ENCODE measurements at regions not wholly inside any gene's neighbourhood (a gene's known extent, or its start where the extent isn't known, plus 50 kb on each side); places are given as distances from the start of the nearest gene placed in this dataset.

GRCh38 chr3:27661797-27662196, 60.3 kb downstream of the EOMES start:
- FAIRE-seq (no peak), DNase-seq (ENCODE audit: low read depth in 1 of 2, low spot score in 2 of 2) (peak in 1 of 2 experiments; percentile 30)
- no peak overlapping the region for H3K9ac ChIP-seq (replicated peaks in 1 of 4; ENCODE audit: extremely low read depth in 1 of 4, low read depth in 3 of 4, low read length in 3 of 4)
- H3K79me2 ChIP-seq (ENCODE audit: control insufficient read depth in 1 of 2, insufficient read depth in 2 of 2, low read length in 2 of 2): no peaks in the 10 kb centered on the region
- H2BK120ac ChIP-seq (replicated peaks; ENCODE audit: low read depth, low read length): no peak overlapping the region
- no peak overlapping the region for H3K4ac ChIP-seq (replicated peaks; ENCODE audit: insufficient read length, low read depth, low read length)
- H2BK20ac ChIP-seq (ENCODE audit: low read length): no peak overlapping the region
- H3K27ac ChIP-seq (ENCODE audit: low read depth, low read length): no peak overlapping the region
- H4K8ac ChIP-seq (ENCODE audit: extremely low read depth, insufficient read depth, low read length): no peak overlapping the region
- no peak overlapping the region for H2BK15ac ChIP-seq (ENCODE audit: low read length)
- no peak overlapping the region for H3K23ac ChIP-seq (ENCODE audit: insufficient read length)
- no peak overlapping the region for H3K4me2 ChIP-seq (ENCODE audit: insufficient read depth in 1 of 2, low read depth in 2 of 2, low read length in 2 of 2)
- H3K18ac ChIP-seq (ENCODE audit: extremely low read depth, low read length): no peak overlapping the region
- H3K14ac ChIP-seq (ENCODE audit: insufficient read length): no peak overlapping the region
- H4K91ac ChIP-seq (replicated peaks; ENCODE audit: insufficient read length, low read length): no peak overlapping the region
- H4K20me1 ChIP-seq (replicated peaks in 1 of 2; ENCODE audit: control insufficient read depth in 1 of 2, insufficient read depth in 2 of 2, low read length in 2 of 2): no peaks in the 10 kb centered on the region
- H3K56ac ChIP-seq (replicated peaks; ENCODE audit: insufficient read length, low read depth, low read length): no peak overlapping the region
- no peaks in the 10 kb centered on the region for H3K36me3 ChIP-seq (ENCODE audit: control insufficient read depth in 2 of 4, insufficient read depth in 4 of 4, low read length in 3 of 4)
- 86% methylated on average over 3 of the region's 3 CpGs; no CpG with 5 or more reads in 1 of the 2 experiments for WGBS, 2 experiments (ENCODE audit: extremely low coverage in 1 of 2, insufficient coverage in 1 of 2, insufficient read length in 1 of 2, insufficient replicate concordance in 2 of 2, low coverage in 1 of 2, low lambda C conversion rate in 2 of 2, missing lambda C conversion rate in 1 of 2)
- H3K9me3 ChIP-seq (ENCODE audit: insufficient read depth in 2 of 2, low read depth in 1 of 2, low read length in 1 of 2): no peaks in the 10 kb centered on the region
- H2BK5ac ChIP-seq (ENCODE audit: low read depth, low read length): no peak overlapping the region
- CTCF ChIA-PET (ENCODE audit: partially characterized antibody): interaction anchor here (0.7 to 5.7 kb wide), 3 partner anchors 18 to 140 kb away, joined by 3 to 39 read pairs (median 3); no protein-coding TSS in a partner anchor
- H3K23me2 ChIP-seq (ENCODE audit: low read depth, low read length): no peaks in the 10 kb centered on the region; the same call in 1 of the 2 replicates
- H2AK5ac ChIP-seq (ENCODE audit: low read depth, low read length): no peak overlapping the region
- POLR2A ChIA-PET (ENCODE audit: partially characterized antibody): interaction anchor here (0.7 kb wide), 1 partner anchor 284 kb away, joined by 5 read pairs; no protein-coding TSS in a partner anchor
- H3K79me1 ChIP-seq (ENCODE audit: low read depth, low read length): no peaks in the 10 kb centered on the region
- H4K5ac ChIP-seq (ENCODE audit: insufficient read length, low read depth, low read length): no peak overlapping the region
- H2BK12ac ChIP-seq (ENCODE audit: low read depth, low read length): no peak overlapping the region
- H2AFZ ChIP-seq (ENCODE audit: low read length): no peak overlapping the region
- no peak overlapping the region for H3K4me3 ChIP-seq (ENCODE audit: extremely low read depth in 1 of 4, insufficient read depth in 2 of 4, low read depth in 3 of 4, low read length in 4 of 4)
- no peaks in the 10 kb centered on the region for H3K27me3 ChIP-seq (replicated peaks in 1 of 4; ENCODE audit: control insufficient read depth in 3 of 4, extremely low read depth in 1 of 4, insufficient read depth in 3 of 4, low read length in 3 of 4)
- H3K4me1 ChIP-seq (replicated peaks in 1 of 4; ENCODE audit: control insufficient read depth in 3 of 4, insufficient read depth in 4 of 4, low read length in 3 of 4): peaks cover 0 to 5% (median 2%) of the 10 kb centered on the region in 4 experiments; a peak in 3 of 7 replicates
- TF ChIP-seq CBX5 (IDR thresholded peaks at IDR 0.05; ENCODE audit: low read depth, low read length) (no peak), SP4 (IDR thresholded peaks at IDR 0.05; ENCODE audit: low read length) (no peak), RFX5 (IDR thresholded peaks at IDR 0.05; ENCODE audit: borderline replicate concordance, low read depth, low read length) (no peak), E2F6 (IDR thresholded peaks at IDR 0.05) (no peak), KDM5A (IDR thresholded peaks at IDR 0.05; ENCODE audit: low read length) (no peak), EZH2 (IDR thresholded peaks at IDR 0.05; ENCODE audit: low read depth, low read length, severe bottlenecking) (no peak), GABPA (IDR thresholded peaks at IDR 0.05; ENCODE audit: borderline replicate concordance, insufficient read depth, low read length) (no peak), SIRT6 (IDR thresholded peaks at IDR 0.05; ENCODE audit: low read length) (no peak), BCL11A (IDR thresholded peaks at IDR 0.05; ENCODE audit: low read depth in 2 of 2, low read length in 2 of 2) (no peak), TAF1 (IDR thresholded peaks at IDR 0.05; ENCODE audit: low read depth, low read length) (no peak), TEAD4 (IDR thresholded peaks at IDR 0.05; ENCODE audit: low read depth, low read length) (no peak), SIX5 (IDR thresholded peaks at IDR 0.05; ENCODE audit: low read depth, low read length) (no peak), USF2 (IDR thresholded peaks at IDR 0.05; ENCODE audit: low read length) (no peak)

Data from H1 (cell line).